HG03039 (cell line): ENCODE measurements at regions not wholly inside any gene's neighbourhood (a gene's known extent, or its start where the extent isn't known, plus 50 kb on each side); places are given as distances from the start of the nearest gene placed in this dataset.
"Not testable (repeated sequence)": the region's sequence is repeated elsewhere in the genome, so short reads cannot be mapped to it uniquely, and the experiment has no call there.

Experiments
- ATAC-seq: cut with Tn5 transposase; IDR thresholded peaks from one replicate; pipeline ENCODE4 v1.9.1; 2021; ENCODE audit warnings: mild to moderate bottlenecking, moderate library complexity; ENCODE audit not compliant: unreplicated experiment

- no peak for ATAC-seq
Observed at GRCh38 chr6:146931214-146931613, 273.0 kb upstream of the STXBP5 start.

- ATAC-seq: no peak
Observed at GRCh38 chr6:146937316-146937715, 266.9 kb upstream of the STXBP5 start.

- no peak for ATAC-seq
Observed at GRCh38 chr6:146938266-146938665, 266.0 kb upstream of the STXBP5 start.

GRCh38 chr6:146939456-146939855 is 264.8 kb upstream of the STXBP5 start:
- ATAC-seq: not testable (repeated sequence)

GRCh38 chr6:146943664-146944063 is 260.6 kb upstream of the STXBP5 start:
- no peak for ATAC-seq

GRCh38 chr6:146944077-146944476 is 260.1 kb upstream of the STXBP5 start:
- no peak for ATAC-seq

DNA sequence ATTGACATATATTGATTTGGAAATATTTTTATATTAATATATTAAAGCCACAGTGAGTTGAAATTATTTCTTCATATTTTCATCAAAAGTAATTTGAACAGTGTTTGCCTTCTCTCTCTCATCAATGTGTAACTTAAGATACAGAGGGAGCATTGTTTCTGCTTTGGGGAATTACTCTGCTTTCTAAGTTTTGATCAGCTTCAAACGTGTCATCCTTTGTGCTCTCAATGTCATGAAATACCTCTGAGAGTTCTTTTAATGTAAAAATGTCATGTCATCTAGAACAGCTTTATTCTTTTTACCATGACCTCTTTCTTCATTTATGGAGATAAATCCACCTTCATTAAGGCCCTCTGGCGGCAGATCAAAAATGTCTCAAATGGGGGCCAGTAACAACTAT is 259.4 kb upstream of the STXBP5 start:
- no peak for ATAC-seq

DNA sequence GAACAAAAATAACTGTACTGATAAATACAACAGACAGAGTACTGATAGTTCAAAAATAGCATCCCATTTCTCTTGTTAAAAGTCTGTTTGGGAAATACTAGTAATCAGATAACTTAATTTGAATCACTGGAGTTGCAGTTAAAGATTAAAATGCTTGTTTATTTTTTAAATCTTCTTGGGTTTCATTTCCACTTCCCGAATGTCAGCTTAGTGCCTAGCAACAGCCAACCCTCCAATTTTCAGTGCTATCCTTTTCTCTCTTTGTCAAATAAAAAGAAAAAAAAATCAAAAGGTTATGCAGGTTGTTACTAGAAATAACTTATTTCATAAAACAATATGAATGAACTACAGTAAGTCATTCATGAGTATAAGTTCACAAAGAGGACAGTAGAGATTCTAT is 257.7 kb upstream of the STXBP5 start:
- no peak for ATAC-seq

DNA sequence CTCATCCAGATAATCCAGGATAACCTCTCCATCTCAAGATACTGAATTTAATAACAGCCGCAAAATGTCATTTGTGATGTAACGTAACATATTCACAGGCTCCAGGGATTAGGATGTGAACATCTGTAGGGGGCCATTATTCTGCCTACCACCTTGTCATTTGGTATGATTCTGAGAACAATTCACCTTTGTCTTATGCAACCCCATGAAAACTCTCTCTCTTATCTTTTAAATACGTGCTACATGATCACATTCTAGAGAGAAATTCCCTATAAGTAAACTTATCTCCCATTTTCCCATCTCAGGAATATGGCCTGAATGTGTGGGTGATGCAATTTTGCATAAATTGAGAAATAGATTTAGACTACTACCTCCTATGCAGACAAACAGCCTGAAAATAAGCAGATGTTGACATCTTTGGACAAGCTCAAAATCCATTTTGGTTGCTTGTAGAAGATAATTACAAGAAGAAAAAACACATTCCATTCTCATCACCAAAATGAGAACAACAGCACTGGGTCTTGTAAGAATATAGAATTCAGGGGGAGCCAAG is 255.4 kb upstream of the STXBP5 start:
- ATAC-seq: no peak

- ATAC-seq: no peak
Observed at GRCh38 chr6:146949425-146949824, 254.8 kb upstream of the STXBP5 start.

DNA sequence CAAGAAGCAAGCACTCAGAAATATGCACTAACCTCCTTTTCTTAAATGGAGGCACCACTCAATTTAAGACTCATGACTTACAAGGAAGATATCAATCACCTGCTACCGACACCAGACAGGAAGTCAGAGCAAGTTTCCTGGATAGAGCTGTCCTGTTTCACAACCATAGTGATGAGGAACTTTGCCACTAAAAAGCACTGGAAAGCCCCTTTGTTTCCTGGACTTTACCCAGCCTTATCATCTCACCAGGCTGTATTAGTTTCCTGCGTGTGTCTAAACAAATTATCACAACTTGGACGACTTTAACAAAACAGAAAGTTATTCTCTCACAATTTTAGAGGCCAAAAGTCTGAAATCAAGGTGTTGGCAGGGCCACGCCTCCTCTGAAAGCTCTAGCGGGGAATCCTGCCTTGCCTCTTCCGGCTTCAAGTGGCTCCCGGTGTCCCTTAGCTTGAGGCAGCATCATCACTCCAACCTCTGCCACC is 253.8 kb upstream of the STXBP5 start:
- ATAC-seq: peak; percentile 48

- no peak for ATAC-seq
Observed at GRCh38 chr6:146955570-146955969, 248.6 kb upstream of the STXBP5 start.

GRCh38 chr6:146957181-146958093 is 246.8 kb upstream of the STXBP5 start:
- ATAC-seq: no peak

- no peak for ATAC-seq
Observed at GRCh38 chr6:146961831-146962230, 242.4 kb upstream of the STXBP5 start.

GRCh38 chr6:146962329-146962728 is 241.9 kb upstream of the STXBP5 start:
- no peak for ATAC-seq

- no peak for ATAC-seq
Observed at GRCh38 chr6:146965110-146965689, 239.0 kb upstream of the STXBP5 start.

- no peak for ATAC-seq
Observed at GRCh38 chr6:146968041-146968760, 236.0 kb upstream of the STXBP5 start.

DNA sequence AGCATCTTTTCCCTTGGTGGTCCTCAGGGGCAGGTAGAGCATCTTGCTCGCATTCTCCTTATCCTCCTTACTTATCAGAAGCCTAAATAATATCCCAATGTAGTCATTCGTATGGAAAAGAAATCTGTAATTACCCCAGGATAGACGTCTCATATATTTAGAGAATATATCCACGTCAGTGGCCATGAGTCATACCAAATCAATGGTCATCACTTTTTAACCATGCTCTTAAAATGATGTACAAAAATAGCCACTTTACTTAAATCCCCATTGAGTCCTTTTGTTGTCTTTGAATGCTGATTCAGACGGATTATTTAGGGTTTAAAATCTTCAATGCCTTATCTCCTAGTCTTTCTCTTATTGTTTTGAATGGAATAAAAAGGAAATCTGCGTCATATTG is 231.7 kb upstream of the STXBP5 start:
- ATAC-seq: no peak

DNA sequence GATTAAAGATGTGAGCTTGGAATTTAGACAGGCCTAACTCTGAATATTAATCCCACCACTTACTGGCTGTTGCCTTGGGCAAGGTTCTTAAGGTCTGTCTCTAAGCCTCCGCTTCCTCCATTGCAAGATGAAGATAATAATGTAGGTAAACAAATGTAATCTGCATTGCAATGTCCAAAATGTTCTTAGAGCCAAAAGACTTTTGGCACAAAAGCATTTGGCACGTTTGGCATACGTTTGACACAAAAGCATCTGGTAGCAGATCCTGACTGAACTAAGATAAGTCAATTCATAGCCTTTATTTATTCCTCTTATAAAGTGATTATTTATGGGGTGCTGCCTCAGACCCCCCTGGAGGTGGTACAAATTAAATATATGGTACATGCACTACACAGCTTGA is 229.9 kb upstream of the STXBP5 start:
- no peak for ATAC-seq

DNA sequence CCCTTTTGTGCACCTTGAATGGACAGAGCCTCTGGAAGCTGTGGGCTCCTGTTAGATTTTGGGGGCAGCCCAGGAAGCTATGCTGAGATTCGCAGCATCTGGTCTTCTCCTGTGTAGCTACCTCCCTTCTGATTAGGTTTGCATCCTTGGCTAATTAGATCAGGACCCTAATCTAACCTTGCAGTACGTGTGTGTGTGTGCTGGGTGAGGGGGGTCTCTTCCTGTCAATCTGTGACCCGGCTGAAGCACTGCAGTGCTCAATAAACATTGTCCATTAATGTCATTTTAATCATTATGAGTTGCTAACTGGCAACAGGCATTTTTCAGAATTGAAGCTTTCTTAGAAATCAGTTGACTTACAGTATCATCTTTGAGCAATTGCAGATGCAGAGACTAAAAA is 229.1 kb upstream of the STXBP5 start:
- no peak for ATAC-seq

DNA sequence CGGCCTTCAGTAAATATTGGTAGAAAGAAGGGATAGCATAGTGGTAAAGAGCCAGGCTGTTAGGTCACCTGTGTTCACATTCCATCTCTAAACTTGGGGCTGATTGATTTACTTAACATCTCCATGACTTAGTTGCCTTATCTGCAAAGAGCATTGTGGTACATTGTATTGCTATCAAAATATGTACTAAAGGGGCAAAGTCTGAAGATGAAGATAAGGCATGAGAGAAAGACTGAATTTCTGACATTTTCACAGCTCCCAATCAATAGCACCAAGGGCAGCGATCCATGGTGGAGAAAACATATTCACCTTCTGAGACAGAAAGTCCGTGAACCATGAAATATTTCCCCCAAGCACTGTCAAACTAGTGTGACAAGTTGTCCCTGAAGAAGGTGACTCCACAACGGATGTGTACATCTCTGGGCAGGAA is 223.3 kb upstream of the STXBP5 start:
- no peak for ATAC-seq
